GM12874 (cell line): ENCODE measurements at regions not wholly inside any gene's neighbourhood (a gene's known extent, or its start where the extent isn't known, plus 50 kb on each side); places are given as distances from the start of the nearest gene placed in this dataset.

Experiments used
- CTCF ChIP-seq: IDR thresholded peaks from 2 replicates; pipeline ENCODE4 v1.5.1; 2011; ENCODE audit warnings: low read depth, mild to moderate bottlenecking, control low read depth, low read length, moderate library complexity; ENCODE audit not compliant: insufficient read depth

GRCh38 chr2:167424221-167424620 is 535.9 kb downstream of the XIRP2 start:
- TF ChIP-seq CTCF = no peak

- TF ChIP-seq CTCF = no peak
Observed at GRCh38 chr2:167423731-167424130, 535.5 kb downstream of the XIRP2 start.

- TF ChIP-seq CTCF = no peak
Observed at GRCh38 chr2:167420211-167420610, 531.9 kb downstream of the XIRP2 start.

- TF ChIP-seq CTCF = no peak
Observed at GRCh38 chr2:167415068-167415467, 526.8 kb downstream of the XIRP2 start.

- TF ChIP-seq CTCF = no peak
Observed at GRCh38 chr2:167411367-167411766, 523.1 kb downstream of the XIRP2 start.

- no peak for TF ChIP-seq CTCF
Observed at GRCh38 chr2:167406558-167406957, 518.3 kb downstream of the XIRP2 start.

- no peak for TF ChIP-seq CTCF
Observed at GRCh38 chr2:167404627-167405284, 516.5 kb downstream of the XIRP2 start.
